Effector CD4-positive, alpha-beta T cell (primary cell): ENCODE measurements at regions not wholly inside any gene's neighbourhood (a gene's known extent, or its start where the extent isn't known, plus 50 kb on each side); places are given as distances from the start of the nearest gene placed in this dataset.
"Not testable (repeated sequence)": the region's sequence is repeated elsewhere in the genome, so short reads cannot be mapped to it uniquely, and the experiment has no call there.

Experiments used
- DNase-seq: peaks from one replicate; pipeline ENCODE4 v3.0.0-alpha.2; 2020

GRCh38 chr5:102047073-102047472 lies 249.0 kb downstream of the SLCO4C1 start:
- not testable (repeated sequence) for DNase-seq

- no peak for DNase-seq
Measured at GRCh38 chr5:102040326-102040725, 255.8 kb downstream of the SLCO4C1 start.

- DNase-seq: no peak
Measured at GRCh38 chr5:102036927-102037326, 259.2 kb downstream of the SLCO4C1 start.

GRCh38 chr5:102031711-102032110 lies 264.4 kb downstream of the SLCO4C1 start:
- no peak for DNase-seq

DNA sequence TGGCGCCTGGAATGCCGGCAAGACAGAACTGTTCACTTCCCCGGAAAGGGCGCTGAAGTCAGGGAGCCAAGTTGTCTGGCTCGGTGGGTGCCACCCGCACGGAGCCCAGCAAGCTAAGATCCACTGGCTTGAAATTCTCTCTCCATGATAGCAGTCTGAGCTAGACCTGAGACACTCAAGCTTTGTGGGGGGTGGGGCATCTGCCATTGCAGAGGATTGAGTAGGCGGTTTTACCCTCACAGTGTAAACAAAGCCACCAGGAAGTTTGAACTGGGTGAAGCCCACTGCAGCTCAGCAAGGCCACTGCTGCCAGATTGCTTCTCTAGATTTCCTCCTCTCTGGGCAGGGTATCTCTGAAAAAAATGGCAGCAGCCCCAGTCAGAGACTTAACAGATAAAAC lies 277.4 kb downstream of the SLCO4C1 start:
- no peak for DNase-seq

DNA sequence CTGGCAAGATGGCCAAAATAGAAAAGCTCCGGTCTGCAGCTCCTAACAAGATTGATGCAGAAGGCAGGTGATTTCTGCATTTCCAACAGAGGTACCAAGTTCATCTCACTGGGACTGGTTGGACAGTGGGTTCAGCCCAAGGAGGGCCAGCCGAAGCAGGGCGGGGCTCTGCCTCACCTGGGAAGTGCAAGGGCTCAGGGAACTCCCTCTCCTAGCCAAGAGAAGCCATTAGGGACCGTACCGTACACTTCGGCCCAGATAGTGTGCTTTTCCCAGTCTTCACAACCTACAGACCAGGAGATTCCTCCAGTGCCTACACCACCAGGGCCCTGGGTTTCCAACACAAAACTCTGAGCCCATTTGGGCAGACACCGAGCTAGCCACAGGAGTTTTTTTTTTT lies 277.8 kb downstream of the SLCO4C1 start:
- DNase-seq: no peak

DNA sequence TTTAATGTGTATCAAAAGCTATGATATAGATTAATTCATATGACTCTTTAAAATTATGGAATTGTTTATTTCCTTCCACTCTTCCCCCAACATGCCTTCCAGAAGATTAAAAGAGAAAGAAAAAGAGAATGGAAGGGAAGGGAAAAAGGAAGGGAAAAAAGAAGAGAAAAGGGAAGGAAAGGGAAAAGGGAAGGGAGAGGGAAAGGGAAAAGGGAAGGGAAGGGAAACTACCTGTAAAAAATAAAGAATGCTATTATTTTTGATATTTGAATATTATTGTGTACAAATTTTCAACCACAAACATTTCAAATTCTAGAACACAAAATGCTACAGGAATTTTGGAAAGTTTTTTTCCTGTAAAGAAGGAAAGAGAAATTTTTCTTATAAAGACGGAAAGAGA lies 281.7 kb downstream of the SLCO4C1 start:
- DNase-seq: no peak

- no peak for DNase-seq
Measured at GRCh38 chr5:102010644-102011043, 285.4 kb downstream of the SLCO4C1 start.

GRCh38 chr5:101997235-101997634 lies 298.8 kb downstream of the SLCO4C1 start:
- DNase-seq: no peak

- DNase-seq: no peak
Measured at GRCh38 chr5:101995585-101995984, 300.5 kb downstream of the SLCO4C1 start.

- no peak for DNase-seq
Measured at GRCh38 chr5:101991486-101991885, 304.6 kb downstream of the SLCO4C1 start.

DNA sequence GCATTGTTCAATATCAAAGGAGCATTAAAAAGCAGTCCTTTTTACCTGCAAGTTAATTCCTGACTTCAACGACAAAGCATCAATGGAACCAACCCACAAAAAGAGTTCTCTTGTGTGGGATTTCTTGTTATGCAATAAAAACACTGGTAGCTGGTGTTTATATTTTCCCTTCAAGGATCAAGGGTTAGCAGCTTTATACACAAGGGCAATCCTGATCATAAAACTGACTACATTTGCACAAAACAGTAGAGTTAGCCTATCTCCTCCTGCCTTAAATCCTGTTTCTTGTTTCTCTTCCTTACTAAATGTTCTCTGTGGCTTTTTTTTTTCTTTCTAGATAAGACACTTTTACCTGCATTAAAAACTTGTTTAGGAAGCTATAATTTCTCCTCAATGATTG lies 306.4 kb downstream of the SLCO4C1 start:
- no peak for DNase-seq

GRCh38 chr5:101977729-101978345 lies 318.2 kb downstream of the SLCO4C1 start:
- no peak for DNase-seq

DNA sequence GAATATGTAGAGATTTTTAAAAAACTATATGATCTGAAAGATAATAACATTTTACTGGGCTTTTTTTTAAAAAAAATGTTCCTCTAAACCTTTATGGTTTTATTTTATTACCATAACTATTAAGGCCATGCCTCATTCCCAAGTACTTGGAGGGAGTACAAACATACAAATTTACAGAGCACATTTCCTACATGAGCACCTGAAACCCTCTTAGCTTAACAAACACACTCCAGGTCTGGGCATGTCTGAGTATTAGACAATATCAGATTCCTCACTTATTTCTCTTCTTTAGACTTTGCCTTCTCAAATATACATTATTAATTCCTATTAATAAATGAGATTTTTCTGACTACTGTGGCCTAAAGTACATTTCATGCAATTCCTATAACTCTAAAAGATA lies 319.2 kb downstream of the SLCO4C1 start:
- DNase-seq: no peak

DNA sequence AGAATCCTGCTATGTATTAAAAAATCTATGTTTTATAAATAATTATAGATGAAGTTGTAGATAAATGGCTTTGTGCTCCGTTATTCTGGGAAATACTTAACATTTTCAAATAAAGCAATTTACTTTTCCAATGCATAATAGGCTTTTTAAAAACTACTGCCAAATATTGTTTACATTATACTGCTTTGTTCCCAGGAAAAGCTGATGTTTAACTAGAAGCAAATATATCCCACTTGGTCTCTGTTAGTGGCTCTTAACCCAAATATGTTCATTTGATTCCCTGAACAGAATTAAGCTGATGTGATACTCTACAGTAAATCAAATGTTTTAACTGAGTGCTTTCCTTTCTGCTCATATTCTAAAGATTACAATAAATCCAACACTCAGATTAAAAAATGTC lies 326.3 kb downstream of the SLCO4C1 start:
- no peak for DNase-seq

DNA sequence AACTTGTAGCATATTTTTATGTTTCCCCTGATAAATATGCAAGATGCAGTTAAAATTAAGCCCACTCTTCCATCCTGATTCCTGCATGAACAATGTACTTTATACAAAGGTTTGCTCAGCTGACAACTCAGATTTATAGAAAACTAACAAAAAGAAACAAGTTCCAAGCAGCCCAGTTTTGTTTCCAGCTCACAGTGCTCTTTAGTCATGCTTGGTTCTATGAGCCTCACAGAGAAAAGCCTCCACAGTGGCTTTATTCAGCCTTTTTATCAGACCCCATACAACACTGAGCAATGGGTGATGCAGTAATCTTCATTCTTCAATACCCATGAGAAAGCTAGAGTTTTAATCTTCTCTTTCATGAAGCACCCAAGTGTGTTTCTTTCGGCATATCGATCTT lies 329.6 kb downstream of the SLCO4C1 start:
- no peak for DNase-seq

GRCh38 chr5:101955891-101956290 lies 340.2 kb downstream of the SLCO4C1 start:
- DNase-seq: no peak

- no peak for DNase-seq
Measured at GRCh38 chr5:101950019-101950418, 346.1 kb downstream of the SLCO4C1 start.

DNA sequence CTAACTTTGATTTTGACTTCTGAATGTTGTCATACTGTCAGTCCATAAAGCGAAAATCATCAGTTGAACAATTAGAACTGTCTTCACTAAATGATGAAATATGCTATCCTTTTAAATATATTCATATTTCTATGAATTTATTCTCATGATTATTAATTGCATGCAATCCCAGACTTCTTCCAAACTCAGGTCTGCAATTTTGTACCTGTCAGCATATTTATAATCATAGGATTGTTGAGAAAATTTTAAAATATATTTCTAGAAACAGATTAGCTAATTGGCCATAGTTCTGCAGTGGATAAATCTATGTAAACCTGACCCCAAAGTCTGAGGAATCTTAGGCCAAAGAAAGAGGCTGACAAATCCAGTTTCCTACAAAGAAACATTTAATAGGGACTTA lies 347.5 kb downstream of the SLCO4C1 start:
- no peak for DNase-seq

DNA sequence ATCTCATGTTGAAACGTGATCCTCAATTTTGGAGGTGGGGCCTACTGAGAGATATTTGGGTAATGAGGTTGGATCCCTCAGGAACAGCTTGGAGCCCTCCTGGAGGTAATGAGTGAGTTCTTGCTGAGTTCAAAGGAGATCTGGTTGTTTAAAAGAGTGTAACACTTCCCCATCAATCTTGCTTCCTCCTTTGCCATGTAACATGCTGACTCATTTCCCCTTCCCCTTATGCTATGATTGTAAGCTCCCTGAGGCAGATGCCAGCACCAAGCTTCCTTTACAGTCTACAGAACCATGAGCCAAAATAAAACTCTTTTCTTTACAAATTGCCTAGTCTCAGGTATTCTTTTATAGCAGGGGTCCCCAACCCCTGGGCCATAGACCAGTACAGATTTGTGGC lies 352.3 kb downstream of the SLCO4C1 start:
- no peak for DNase-seq

GRCh38 chr5:101942321-101942882 lies 353.7 kb downstream of the SLCO4C1 start:
- no peak for DNase-seq

GRCh38 chr5:101937041-101937440 lies 359.0 kb downstream of the SLCO4C1 start:
- DNase-seq: no peak

DNA sequence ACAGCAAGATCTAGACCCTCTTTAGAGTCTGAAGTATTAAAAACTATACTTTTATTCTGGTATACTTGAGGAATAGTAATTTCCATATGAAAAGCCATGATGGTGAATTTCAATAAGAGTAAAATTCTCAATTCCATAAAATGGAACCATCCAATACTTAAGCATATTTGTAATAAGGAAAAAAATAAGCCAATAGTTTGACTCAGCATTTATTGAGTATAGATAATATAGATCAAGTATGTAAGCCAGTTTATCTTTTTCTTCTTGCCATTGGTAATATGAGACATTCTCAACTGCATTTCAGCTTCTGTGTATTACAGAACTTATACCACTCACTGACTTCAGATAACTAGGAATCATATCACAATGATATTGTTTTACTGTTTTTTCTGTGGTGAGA lies 361.0 kb downstream of the SLCO4C1 start:
- no peak for DNase-seq

GRCh38 chr5:101932599-101932998 lies 363.5 kb downstream of the SLCO4C1 start:
- DNase-seq: no peak

DNA sequence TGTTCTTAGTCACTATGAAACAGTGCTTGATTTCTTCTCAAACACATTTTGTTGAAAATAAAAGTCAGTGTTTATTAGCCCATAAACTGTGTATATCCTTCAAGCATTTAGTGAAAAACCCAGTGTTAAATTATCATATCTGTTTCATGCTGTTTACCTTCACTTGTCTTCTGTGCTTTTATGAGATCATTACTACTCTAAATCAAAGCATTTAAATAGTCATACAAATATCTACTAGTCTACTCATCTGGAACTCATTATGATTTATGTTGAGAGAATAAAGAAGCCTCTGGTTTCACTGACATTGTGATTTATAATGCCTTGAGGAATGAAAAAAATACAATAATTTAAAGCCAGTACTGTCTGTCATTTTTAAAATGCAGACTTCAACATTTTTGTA lies 366.5 kb downstream of the SLCO4C1 start:
- no peak for DNase-seq
